WERI-Rb-1 (cell line): ENCODE measurements at regions not wholly inside any gene's neighbourhood (a gene's known extent, or its start where the extent isn't known, plus 50 kb on each side); places are given as distances from the start of the nearest gene placed in this dataset.

ENCODE experiments used
- DNase-seq: peaks from one replicate; pipeline ENCODE4 v3.0.0-alpha.2; 2020
- H3K27ac ChIP-seq: fragments of 250-450 bp; sonication (Bioruptor Pico); 2 replicates; pipeline ENCODE4 v1.5.1; 2020; ENCODE audit warnings: mild to moderate bottlenecking, moderate library complexity
- H3K27me3 ChIP-seq: fragments of 250-450 bp; sonication (Bioruptor Pico); 2 replicates; pipeline ENCODE4 v1.5.1; 2021; ENCODE audit warnings: mild to moderate bottlenecking, low read depth, moderate library complexity; ENCODE audit not compliant: insufficient read depth, severe bottlenecking
- H3K36me3 ChIP-seq: fragments of 250-450 bp; sonication (Bioruptor Pico); 2 replicates; pipeline ENCODE4 v1.5.1; 2020; ENCODE audit warnings: mild to moderate bottlenecking, moderate library complexity
- H3K4me3 ChIP-seq: 2 replicates; pipeline ENCODE4 v1.5.1; 2011; ENCODE audit warnings: low read depth, mild to moderate bottlenecking, control low read depth, low read length
- H3K9me3 ChIP-seq: fragments of 250-450 bp; sonication (Bioruptor Pico); 2 replicates; pipeline ENCODE4 v1.5.1; 2021; ENCODE audit warnings: mild to moderate bottlenecking, moderate library complexity; ENCODE audit not compliant: severe bottlenecking
- CTCF ChIP-seq: IDR thresholded peaks from 2 replicates; pipeline ENCODE4 v1.5.1; 2011; ENCODE audit warnings: low read depth, mild to moderate bottlenecking, control low read depth, inconsistent platforms, low read length

DNA sequence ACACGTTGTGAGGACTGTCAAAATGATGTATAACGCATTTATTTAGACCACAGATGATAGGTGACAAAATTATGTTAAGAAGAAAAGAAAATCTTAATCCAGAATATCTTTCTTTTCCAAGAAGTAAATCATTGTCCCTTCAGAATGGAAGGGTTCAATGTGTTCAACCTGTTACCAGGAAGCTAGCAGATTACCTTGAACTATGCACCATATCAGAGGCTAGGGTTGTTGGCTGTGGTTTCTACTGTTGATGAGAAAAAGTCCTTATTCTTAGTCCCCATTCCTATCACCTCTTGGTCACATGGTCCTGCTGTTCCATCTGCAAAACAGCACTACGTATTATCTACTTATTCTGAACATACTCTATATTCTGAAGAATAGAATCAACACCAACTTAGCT lies 339.5 kb upstream of the CADM1 start:
- H3K4me3 ChIP-seq = no peak overlapping the region
- no peak for TF ChIP-seq CTCF
- no peaks in the 10 kb centered on the region for H3K27me3 ChIP-seq

DNA sequence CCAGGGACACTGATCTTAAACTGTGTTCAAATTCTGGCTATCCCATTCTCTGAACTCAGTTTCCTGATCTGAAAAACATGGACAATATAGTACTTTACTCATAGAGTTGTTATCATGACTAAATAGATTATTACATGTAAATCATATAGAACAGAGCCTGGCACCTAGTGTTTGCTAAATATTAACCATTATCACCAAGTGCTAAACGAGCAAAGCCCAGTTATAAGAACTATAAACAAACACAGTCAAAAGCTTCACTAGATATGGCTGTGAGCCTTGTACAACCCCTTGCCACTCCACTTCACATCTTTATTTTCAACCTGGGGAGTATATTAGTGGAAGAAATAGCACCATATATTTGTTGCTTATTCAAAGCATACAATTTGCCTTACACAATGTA lies 338.9 kb upstream of the CADM1 start:
- no peak overlapping the region for H3K27ac ChIP-seq
- H3K36me3 ChIP-seq = no peaks in the 10 kb centered on the region
- TF ChIP-seq CTCF = no peak
- H3K27me3 ChIP-seq = no peaks in the 10 kb centered on the region
- DNase-seq = no peak
- H3K4me3 ChIP-seq = no peak overlapping the region
- no peaks in the 10 kb centered on the region for H3K9me3 ChIP-seq

More for the DNA sequence above, 339.5 kb upstream of the CADM1 start:
- DNase-seq = no peak
- H3K36me3 ChIP-seq = no peaks in the 10 kb centered on the region
- H3K27ac ChIP-seq = no peak overlapping the region
- no peaks in the 10 kb centered on the region for H3K9me3 ChIP-seq

GRCh38 chr11:115820026-115820425 lies 315.8 kb upstream of the CADM1 start:
- no peak for DNase-seq
- peaks cover 11% of the 10 kb centered on the region for H3K9me3 ChIP-seq
- no peak for TF ChIP-seq CTCF
- H3K27ac ChIP-seq = no peak overlapping the region
- no peak overlapping the region for H3K4me3 ChIP-seq
- H3K27me3 ChIP-seq = no peaks in the 10 kb centered on the region
- no peaks in the 10 kb centered on the region for H3K36me3 ChIP-seq

GRCh38 chr11:115819014-115819413 lies 314.8 kb upstream of the CADM1 start:
- no peaks in the 10 kb centered on the region for H3K36me3 ChIP-seq
- no peak for DNase-seq
- no peak overlapping the region for H3K4me3 ChIP-seq
- peaks cover 11% of the 10 kb centered on the region for H3K9me3 ChIP-seq
- H3K27ac ChIP-seq = no peak overlapping the region
- no peak for TF ChIP-seq CTCF
- no peaks in the 10 kb centered on the region for H3K27me3 ChIP-seq

DNA sequence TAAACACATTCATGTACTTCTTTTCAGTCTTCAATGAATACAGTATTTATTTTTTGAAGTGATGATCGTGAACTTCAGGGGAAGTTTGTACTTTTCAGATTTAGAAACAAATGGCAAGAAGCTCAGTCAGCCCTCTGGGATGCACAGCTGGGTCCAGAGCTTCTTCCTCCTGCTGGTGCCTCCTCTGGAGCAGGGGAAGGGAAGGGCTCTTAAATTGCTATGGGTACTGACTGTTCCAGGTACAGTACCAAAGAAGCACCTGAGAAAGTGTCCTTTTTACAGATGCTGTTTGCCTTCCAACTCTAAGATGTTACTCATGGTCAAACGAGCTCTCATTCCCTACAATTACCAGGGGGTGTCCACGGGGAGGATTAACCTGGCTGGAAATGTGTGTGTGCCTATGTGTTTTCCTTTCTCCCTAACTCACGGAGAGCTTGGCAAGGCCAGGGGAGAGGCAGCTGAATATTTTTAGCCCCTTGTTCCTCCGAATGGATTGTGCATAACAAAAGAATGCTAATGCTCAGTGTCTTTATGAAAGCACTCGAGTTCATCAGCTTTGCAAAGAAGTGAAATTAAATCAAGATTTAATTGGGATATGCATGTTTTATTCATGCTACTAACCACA lies 313.7 kb upstream of the CADM1 start:
- DNase-seq = no peak
- H3K27ac ChIP-seq = no peak overlapping the region
- TF ChIP-seq CTCF = no peak
- H3K9me3 ChIP-seq = peaks cover 11% of the 10 kb centered on the region
- H3K36me3 ChIP-seq = no peaks in the 10 kb centered on the region
- no peaks in the 10 kb centered on the region for H3K27me3 ChIP-seq
- no peak overlapping the region for H3K4me3 ChIP-seq

GRCh38 chr11:115808351-115808940 lies 304.2 kb upstream of the CADM1 start:
- Histone ChIP-seq H3K4me3 (no peak overlapping the region), H3K36me3 (no peaks in the 10 kb centered on the region), H3K27me3 (no peaks in the 10 kb centered on the region), H3K9me3 (peaks cover 8% of the 10 kb centered on the region), H3K27ac (no peak overlapping the region)
- TF ChIP-seq CTCF = no peak
- DNase-seq = no peak
